ENCODE measurements at regions not wholly inside any gene's neighbourhood (a gene's known extent, or its start where the extent isn't known, plus 50 kb on each side); places are given as distances from the start of the nearest gene placed in this dataset.

- DNase-seq: no peak
Measured at GRCh38 chr7:52877240-52877639, 158.2 kb upstream of the POM121L12 start.

- no peak for DNase-seq
Measured at GRCh38 chr7:52876402-52876801, 159.0 kb upstream of the POM121L12 start.

GRCh38 chr7:52863652-52864051, 171.8 kb upstream of the POM121L12 start:
- DNase-seq: no peak

- no peak for DNase-seq
Measured at GRCh38 chr7:52862321-52862720, 173.1 kb upstream of the POM121L12 start.

- no peak for DNase-seq
Measured at GRCh38 chr7:52857367-52857766, 178.1 kb upstream of the POM121L12 start.

GRCh38 chr7:52854681-52855080, 180.8 kb upstream of the POM121L12 start:
- no peak for DNase-seq

DNA sequence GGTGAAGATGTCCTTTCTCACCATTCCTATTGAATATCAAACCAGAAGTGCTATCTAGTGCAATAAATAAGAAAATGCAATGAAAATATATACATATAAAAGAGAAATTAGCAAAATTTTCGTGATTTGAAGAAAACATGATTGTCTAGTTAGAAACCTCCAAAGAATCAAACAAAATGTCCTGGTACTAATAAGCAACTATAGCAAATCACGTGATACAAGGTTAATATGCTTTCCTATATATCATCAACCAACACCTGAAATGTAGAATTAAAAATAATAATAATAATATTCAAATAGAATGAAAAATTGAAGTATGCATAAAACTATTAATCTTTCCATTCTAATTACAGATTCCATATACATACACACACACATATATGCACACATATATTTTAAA, 183.9 kb upstream of the POM121L12 start:
- no peak for DNase-seq

- no peak for DNase-seq
Measured at GRCh38 chr7:52843436-52843835, 192.0 kb upstream of the POM121L12 start.

DNA sequence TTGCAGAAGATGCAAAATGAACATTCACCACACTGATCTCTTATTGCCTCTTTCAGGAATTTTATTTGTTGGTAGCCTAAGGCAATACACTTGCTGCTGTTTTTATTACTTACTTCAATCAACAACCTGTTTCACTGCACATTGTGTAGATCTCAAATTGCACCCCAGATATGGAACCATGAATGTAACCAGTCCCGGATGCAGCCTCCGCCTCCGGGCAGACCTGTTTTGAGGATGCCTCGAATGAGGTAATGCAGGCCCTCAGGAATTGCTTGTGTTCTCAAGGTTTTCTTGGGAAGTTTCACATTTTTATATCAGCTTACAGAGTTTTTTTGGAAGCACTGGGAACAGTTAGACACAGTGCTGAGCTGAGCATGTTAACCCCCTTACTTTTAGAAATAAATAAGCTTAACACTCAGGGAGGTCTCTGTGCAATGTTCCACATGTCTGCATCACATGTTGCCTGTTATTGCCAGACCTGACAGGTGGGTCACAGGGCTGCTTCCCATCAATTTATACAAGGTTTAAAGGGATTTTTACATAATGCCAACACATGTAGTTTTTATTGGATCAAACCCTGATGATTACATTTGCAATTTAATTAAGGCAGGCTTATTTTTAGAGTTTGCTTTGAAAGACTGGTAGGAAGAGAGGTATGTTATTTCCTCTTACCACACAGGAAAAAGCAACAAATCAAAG, 193.1 kb upstream of the POM121L12 start:
- DNase-seq: no peak

DNA sequence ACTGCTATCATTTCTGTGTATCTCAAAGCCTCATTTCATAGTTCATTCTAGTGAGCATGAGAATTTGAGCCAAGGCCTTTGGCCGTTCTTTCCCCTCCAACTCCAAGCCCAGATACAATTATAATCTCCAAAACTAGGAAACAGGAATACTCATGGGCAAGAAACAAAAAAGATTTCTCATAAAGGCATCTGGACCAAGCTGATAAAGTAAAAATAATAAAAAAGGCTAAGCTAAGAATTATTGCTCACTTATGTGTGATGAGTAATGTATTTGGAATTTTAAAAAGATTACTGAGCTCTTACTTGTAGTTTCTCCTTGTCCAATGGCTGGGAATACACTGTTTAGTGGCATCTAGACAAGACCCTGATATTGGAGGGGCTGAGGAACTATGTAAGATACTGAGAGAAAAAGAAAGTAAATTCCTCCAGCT, 196.4 kb upstream of the POM121L12 start:
- DNase-seq: no peak

GRCh38 chr7:52831321-52831720, 204.1 kb upstream of the POM121L12 start:
- DNase-seq: no peak

GRCh38 chr7:52830801-52831200, 204.6 kb upstream of the POM121L12 start:
- DNase-seq: no peak

DNA sequence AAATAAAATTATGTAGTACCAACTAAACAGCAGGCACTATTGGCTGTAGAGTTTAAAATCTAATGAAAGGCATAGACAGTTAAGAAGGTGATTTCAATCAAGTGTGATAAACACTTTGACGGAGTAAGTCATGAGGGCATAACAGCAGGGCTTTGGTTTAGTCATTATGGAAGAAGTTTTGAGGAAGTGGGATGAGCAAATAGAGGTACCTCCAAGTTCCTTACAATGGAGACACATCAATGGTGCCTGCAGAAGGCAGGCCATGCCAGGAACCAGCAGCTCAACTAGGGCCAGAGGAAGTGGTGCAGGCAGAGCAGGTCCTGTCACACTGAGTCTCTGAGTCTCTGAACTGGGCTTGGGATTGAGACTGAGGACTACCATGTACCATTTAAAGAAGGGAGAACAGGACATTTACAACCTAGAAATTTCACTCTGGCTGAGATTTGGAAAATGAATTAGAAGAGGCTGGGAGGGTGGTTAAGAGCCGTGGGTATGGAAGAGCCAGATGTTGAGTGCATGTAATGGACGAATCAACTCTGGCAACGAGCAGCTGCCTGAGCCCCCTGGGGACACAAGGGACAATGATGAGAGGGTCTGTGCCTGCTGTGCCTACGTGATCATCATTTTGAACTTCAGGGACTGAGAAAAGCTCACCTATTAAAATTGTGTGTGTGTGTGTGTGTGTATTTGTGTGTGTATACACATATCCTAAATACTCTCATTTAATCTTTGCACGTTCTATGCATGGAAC, 208.7 kb upstream of the POM121L12 start:
- DNase-seq: no peak

- no peak for DNase-seq
Measured at GRCh38 chr7:52825611-52826010, 209.8 kb upstream of the POM121L12 start.

DNA sequence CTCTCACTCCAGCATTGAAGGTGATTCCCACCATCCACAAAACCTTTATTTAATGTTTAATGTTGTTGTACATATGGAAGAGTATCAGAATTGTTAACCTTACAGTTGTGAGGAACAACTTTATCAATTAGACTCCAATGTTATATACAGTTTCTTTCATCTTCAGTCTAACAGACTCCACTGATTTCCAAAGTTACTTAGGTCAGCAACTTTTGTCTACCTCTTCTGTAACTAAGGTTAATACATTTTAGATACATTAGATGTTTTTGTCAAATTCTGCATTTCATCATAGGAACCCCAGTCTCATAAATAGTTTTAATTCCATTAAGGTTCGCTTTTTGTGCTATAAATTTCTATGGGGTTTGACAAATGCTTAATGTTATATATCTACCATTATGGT, 223.9 kb upstream of the POM121L12 start:
- no peak for DNase-seq

DNA sequence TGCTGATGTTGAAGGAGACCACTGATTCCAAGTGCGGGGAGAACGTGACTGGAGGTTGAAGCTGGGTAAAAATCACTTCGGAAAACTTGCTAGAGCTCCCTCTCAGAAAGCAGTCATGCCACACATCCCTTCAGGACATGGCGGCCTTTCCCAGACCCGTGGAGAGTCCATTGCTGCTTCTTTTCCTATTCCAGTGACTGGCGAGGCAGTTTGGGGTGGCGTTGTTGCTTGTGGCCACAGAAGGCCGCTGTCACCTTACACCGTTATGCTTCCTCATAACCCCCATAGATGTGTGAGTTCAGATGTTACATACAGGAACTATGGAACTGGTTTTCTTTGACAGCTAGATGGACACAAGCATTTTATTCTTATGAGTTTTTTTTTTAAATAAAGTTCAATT, 235.6 kb upstream of the POM121L12 start:
- DNase-seq: no peak

DNA sequence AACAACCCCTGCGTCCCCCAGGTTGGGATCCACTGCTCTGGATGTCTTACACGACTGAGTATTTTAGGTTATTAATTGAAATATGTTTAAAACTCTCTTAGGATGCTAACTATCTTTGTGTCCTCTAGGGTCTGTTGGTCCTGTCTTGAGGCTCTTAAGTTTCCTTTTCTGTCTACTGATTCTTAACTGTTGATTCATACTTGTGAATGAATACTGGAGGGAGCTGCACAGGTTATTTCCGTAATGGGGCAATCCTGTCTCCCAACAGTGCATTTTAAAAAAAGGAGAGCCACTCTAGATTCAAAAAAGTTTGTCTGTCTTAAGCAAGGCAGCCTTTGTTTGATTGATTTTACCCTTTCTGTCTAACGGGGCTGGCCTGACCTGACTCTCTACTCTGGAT, 237.6 kb upstream of the POM121L12 start:
- DNase-seq: no peak

DNA sequence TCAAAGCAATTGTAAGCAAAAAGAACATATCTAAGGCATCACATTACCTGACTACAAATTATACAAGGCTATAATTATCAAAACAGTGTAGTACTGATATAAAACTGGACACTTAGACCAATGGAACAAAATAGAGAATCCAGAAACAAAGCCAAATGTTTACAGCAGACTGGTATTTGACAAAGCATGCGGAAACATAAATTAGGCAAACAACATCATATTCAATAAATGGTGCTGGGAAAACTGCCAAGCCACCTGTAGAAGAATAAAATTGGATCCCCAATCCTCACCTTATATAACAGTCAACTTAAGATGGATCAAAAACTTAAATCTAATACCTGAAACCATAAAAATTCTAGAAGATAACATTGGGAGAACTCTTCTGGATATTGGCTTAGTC, 240.8 kb upstream of the POM121L12 start:
- DNase-seq: no peak

DNA sequence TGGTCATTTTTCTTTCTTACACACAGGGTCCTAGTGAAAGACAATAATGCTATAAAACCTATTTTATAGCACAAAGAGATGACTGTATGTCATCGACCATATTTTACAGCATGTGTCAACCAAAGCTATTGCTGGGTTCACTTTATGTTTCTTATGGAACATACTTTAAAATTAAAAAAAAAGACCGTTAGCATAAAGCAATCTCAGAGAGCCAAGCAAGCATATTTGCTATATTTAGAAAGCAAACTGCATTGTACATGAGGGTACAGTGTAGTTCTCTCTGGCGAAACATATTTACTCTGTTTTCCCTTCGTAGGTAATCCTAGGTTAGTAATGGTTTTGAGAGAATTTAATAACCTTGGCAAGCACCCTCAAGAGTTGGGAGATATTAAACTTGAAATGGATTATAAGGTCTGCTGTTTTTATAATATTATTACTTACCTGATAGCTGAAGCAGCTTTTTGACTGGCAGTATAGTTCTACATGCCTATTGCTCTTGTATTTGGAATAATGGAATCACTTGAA, 244.2 kb upstream of the POM121L12 start:
- no peak for DNase-seq

DNA sequence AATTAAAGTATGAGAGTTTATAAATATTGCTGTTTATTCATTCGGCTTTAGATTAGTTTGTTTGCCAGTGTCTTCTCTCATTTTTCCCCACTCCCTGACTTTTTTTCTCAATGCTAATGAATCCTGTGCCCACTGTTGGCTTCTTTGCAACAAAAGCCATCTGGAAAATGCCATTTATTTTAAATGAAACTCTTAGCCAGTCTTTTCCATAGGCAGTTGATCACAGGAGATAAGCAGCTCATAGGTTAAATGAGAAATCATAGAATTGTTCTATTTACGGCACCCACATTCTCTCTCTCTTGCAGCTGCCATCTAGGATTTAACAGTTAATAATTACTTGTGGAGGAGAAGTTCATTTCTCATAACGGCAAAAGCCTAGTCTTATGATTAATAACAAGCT, 249.3 kb upstream of the POM121L12 start:
- no peak for DNase-seq

DNA sequence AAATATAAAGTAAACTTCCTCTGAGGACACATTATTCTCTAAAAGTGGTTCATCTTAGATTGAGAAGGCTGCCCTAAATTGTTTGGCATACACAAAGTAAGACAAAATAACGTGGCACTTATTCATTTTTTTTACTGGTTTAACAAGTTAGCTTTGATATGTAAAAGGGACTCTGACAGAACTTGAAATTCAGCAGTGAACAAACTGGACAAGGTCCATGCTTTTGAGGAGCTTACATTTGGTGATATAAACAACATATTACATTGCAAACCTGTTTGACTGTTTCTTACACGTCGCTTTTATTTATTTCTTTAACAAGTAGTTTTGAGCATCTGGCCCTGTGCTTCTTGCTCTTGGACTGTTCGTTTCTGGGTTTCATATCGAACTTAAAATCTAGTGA, 253.1 kb upstream of the POM121L12 start:
- DNase-seq: no peak

DNA sequence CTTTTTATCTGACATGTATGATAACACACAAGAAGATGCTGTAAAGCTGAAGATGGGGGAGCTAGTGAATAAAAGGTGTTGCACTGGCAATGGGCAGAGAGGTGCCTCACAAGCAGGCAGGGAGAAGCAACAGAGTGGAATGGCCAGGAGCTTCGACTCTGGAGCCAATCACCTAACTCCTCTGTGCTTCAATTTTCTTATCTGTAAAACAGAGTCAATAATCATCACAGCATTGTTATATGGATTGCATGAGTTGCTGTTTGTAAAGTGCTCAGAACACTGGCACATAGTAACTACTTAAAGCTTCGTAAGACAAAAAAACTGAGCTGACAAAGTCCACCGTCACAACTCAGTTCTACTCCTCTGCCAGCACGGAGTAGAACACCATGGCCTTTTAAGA, 254.2 kb upstream of the POM121L12 start:
- DNase-seq: no peak

DNA sequence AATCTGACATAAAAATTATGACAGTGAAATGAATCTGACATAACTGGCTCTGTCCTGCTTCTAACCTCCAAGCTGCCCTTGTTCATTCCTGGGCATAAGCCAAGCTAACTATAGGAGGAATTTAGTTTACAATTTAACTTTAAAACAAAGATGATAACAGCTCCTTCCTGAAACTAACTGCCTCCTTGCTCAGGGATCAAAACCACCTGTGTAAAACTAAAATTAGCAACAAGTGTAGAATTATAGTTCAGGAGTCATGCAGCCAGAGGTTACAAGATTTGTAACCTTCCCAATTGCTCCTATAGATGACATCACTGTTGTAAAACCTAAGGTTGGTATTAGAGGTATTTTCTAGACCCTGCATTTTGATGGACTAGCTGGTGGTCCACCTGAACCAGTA, 256.4 kb upstream of the POM121L12 start:
- no peak for DNase-seq

DNA sequence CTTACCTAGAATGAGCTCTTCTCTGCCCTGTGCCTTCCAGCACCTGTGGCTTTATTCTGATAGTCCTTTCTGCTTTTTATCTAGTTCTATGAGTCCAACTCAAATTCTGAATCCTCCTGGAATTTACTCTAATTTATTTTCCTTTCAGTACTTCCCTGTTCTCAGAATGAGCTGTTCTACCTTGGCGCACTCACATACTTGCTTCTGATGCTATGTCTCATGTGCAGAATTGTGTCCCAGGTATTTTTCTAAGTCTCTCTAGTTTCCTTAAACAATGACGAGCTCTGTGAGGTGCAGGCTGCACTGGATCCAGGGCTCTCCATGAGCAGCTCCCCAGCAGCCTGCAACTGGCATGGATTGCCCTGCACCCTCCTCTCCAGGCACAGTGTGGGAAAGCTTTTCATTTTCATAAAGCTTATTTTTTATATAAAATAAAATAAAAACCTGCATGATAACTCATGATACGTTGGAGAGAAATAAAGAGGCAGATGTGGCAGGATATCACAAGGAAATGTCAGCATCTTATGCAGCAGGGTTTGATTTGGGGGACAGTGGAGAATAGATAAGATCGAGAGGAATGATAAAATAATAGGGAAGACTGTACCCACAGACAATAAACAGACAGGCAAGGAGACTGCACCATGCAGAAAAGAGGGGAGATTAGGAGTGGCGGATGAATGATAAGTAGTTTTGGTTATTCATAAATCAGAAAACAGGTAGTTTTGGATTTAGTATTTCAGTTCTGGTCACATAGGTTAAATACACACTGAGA, 258.2 kb upstream of the POM121L12 start:
- DNase-seq: no peak
